Stomach (tissue), 4 donors: ENCODE measurements at regions not wholly inside any gene's neighbourhood (a gene's known extent, or its start where the extent isn't known, plus 50 kb on each side); places are given as distances from the start of the nearest gene placed in this dataset.

ENCODE experiments used
- POLR2AphosphoS5 ChIP-seq, 3 donors: sonication (generic); formaldehyde crosslinking; IDR thresholded peaks; one replicate each; pipeline ENCODE4 v1.6.1; 2016; ENCODE audit warnings: antibody characterized with exemption in 3 of 3
- TF ChIP-seq, protein P1 (sequence below), 7 experiments: fragments of 450-650 bp in 4 of 7; fragments of 200-600 bp in 3 of 7; sonication (generic) in 3 of 7; IDR thresholded peaks; one replicate each; pipeline ENCODE4 v1.5.1; 2016 to 2019; ENCODE audit warnings: antibody characterized with exemption in 7 of 7, control low read depth in 2 of 7, mild to moderate bottlenecking in 1 of 7

DNA sequence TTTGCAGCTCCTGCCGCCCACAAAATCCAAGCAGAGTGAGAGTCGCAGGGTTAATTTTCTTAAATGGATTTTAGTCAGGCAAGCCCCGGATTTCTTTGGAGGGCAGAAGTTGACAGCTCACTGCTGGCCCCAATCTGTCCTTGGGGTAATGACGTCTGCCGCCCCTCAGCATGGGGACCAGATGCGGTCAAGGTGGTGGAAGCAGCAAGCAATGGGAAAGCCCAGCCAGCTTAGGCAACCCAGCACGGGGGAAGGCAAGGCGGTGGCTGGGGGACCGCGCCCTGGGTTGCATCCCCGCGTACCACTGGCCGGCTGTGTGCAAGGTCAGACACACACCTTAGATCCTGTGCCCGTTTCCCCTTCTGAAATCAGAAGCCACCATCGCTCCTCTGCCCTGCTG lies 321.7 kb downstream of the C16orf95 start:
- TF ChIP-seq, protein P1, sequence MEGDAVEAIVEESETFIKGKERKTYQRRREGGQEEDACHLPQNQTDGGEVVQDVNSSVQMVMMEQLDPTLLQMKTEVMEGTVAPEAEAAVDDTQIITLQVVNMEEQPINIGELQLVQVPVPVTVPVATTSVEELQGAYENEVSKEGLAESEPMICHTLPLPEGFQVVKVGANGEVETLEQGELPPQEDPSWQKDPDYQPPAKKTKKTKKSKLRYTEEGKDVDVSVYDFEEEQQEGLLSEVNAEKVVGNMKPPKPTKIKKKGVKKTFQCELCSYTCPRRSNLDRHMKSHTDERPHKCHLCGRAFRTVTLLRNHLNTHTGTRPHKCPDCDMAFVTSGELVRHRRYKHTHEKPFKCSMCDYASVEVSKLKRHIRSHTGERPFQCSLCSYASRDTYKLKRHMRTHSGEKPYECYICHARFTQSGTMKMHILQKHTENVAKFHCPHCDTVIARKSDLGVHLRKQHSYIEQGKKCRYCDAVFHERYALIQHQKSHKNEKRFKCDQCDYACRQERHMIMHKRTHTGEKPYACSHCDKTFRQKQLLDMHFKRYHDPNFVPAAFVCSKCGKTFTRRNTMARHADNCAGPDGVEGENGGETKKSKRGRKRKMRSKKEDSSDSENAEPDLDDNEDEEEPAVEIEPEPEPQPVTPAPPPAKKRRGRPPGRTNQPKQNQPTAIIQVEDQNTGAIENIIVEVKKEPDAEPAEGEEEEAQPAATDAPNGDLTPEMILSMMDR (IDR thresholded peaks at IDR 0.05): no peak
- TF ChIP-seq POLR2AphosphoS5 (IDR thresholded peaks at IDR 0.05): no peak
